T47D (cell line): ENCODE measurements at regions not wholly inside any gene's neighbourhood (a gene's known extent, or its start where the extent isn't known, plus 50 kb on each side); places are given as distances from the start of the nearest gene placed in this dataset.

ENCODE experiments used
- DNase-seq, 2 experiments: peaks; one replicate each; pipeline versions ENCODE4 v3.0.0 to v3.0.0-alpha.2; 2011 to 2012; ENCODE audit warnings: low read depth in 1 of 2, low spot score in 1 of 2
- JUND ChIP-seq: IDR thresholded peaks from 2 replicates; pipeline ENCODE4 v1.6.1; 2012; ENCODE audit warnings: low read depth
- in situ Hi-C: cut with HindIII; loops from 2 replicates; pipeline ENCODE4 v1.10.0; 2016; ENCODE audit warnings: low sequenced_read_pairs, low pct_unique_long_range_greater_than_20kb

DNA sequence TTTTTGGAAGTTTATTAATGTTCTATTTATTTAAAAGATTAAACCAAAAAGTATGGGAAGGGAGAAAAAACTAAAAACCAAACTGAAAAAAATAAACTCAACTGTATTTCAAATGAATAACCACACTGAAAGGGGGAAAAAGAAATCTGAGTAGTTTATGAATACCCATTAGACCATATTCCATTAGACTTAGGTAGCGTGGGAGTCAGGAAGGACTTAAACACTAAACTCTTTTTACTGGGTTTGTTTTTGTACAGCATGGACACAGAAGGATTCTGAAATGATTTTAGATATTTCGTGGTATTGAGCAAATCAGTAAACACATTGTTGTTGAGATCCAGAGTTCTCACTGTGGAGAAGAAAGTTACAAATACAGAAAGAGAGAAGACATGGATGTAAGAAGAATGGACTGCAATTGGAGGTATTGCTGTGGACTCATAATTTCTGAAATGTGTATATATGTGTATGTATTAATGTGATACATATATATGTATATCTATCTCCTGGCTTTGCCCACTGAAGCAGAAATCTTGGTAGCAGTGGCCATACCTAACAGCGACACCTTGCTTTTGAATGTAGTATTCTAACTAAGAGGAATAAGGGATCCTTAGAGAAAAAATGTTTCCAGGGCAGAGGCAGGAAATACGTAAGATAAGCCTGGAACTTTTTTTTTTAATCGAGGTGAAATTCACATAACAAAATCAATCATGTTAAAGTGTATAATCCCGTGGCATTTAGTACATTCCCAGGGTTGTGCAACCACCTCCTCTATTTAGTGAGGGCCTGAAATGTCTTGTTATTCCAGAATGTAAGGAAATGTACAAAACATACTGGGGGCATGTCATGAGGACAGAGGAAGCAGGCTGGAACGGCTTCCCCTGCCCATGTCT, 228.8 kb downstream of the SMARCA2 start:
- DNase-seq, result no peak
- in situ Hi-C loops, result no loop called here
- no peak for TF ChIP-seq JUND

DNA sequence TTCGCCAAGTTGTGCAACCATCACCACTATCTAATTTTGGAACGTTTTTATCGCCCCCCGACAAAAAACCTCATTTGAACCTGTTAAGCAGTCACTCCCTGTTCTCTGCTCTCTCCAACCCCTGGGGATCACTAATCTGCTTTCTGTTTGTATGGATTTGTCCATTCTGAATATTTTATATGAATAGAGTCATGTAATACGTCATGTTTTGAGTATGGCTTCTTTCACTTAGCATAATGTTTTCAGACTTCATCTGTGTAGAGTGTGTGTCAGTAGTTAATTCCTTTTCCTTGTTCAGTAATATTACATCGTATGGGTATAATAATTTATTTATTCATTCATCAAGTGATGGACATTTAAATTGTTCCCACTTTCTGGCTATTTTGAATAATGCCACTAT, 232.2 kb downstream of the SMARCA2 start:
- no peak for TF ChIP-seq JUND
- DNase-seq, result no peak
- in situ Hi-C loops, result no loop called here

DNA sequence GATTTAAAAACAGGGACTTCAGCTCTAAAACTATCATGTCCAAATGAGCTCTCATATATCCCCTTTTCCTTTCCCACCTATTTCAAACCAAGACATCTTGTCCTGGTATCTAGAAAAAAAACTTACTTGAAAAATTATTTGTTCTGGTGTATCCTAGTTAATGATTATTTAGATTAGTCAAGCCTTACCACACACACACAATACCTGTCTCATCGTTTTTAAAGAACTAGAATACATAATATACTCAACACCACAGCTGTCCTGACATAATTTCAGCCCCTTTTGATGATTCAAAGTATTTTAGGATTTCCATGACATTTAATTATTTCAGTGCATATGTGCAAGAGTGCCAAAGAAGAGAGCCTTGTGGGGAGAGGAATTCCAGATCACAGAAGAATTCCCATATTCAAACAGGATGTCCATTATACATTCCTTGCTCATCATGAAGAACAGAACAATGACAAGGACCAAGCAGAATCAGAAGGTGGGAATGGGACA, 233.7 kb downstream of the SMARCA2 start:
- in situ Hi-C loops, result no loop called here
- no peak for DNase-seq
- TF ChIP-seq JUND, result no peak

DNA sequence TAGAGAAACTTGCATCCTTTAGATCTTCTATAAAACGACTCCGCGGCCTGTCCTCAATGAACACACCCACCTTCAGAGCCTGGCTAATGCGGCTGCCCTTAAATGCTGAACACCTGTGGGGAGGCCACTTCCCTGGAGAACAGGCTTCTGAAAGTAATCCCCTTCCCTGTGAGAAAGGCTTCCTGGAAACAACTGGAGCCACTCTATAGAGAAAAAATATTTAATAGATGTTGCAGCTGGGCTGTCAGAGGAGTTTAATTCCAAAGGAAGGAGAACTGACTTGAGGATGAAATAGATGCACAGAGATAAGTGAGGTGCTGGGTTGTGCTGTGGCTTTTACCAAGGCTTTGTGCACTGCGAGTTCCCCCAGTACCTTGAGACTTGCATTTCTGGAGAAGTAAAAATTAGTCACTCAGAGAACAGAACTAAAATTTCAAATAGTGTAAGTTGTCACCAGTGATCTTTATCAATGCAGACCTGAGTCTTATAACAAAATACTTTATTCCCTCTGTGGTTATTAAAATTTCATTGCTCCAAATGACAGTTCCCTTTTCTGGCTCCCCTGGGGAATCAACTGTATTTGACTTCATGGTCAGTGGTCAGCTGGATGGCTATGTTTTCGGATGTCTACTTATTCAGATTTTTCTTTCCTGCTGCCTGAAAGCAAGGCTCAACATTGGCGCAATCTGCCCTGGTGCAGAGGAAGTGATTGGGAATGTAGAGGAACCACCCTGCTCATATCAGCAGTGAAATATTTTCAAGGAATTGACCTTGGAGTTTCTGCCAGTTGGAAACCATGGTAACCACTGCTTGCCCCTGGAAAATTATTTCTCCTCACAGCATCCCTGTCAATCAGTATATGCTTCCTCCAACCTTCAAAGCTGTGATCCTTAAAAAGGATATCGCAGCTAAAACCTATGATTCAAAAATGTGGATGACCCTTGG, 238.8 kb downstream of the SMARCA2 start:
- no peak for TF ChIP-seq JUND
- no peak for DNase-seq
- in situ Hi-C loops, result no loop called here

DNA sequence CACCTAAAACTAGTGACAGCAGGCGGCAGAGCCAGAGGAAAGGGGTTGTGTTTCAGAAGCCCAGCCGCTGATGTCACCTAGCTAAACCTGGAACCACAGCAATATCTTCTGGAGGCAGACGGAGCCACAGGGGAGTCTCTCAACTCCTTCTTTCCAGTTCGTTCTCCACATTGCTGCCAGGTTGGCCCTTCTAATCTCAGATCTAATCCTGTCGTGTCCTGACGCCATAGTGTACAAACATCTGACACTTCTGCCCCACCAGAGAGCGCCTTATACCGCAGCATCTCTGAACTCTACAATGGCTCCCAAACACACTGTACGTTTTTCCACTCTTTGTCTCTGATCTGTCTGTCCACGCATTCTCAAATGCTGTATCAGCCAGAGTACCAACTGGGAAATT, 240.0 kb downstream of the SMARCA2 start:
- peak in 1 of 2 experiments; percentile 58 for DNase-seq
- no peak for TF ChIP-seq JUND
- in situ Hi-C loops, result no loop called here

DNA sequence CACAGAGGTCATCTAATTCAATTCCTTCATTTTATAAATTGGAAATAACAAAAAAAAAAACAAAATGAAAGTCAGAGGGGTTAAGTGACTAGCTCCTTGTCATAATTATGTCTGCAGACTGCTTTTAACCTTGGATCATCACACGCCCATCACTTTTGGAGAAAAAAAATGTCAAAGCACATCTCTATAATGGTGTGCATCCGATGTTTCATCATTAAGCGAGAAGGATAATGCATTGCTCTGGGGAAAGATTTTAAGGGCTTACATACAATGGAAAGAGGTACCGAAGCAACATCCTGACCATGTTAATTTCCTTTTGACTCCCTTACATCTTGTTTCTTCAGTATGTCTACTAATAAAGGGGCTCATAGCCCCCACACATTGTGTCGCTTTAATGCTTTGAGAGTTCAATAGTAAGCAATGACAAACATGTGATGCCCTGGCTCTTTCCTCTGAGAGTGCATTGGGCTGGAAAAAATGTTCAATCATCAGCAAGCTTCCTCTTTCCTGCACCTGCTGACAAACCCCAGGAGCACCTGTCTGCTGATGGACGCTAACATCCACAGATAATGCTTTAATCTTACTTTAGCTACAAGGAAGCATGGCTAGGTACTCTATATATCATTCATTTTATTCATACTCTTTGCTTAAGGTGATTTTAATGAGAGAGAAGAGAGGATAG, 242.2 kb downstream of the SMARCA2 start:
- DNase-seq, result no peak
- in situ Hi-C loops, result no loop called here
- TF ChIP-seq JUND, result no peak

DNA sequence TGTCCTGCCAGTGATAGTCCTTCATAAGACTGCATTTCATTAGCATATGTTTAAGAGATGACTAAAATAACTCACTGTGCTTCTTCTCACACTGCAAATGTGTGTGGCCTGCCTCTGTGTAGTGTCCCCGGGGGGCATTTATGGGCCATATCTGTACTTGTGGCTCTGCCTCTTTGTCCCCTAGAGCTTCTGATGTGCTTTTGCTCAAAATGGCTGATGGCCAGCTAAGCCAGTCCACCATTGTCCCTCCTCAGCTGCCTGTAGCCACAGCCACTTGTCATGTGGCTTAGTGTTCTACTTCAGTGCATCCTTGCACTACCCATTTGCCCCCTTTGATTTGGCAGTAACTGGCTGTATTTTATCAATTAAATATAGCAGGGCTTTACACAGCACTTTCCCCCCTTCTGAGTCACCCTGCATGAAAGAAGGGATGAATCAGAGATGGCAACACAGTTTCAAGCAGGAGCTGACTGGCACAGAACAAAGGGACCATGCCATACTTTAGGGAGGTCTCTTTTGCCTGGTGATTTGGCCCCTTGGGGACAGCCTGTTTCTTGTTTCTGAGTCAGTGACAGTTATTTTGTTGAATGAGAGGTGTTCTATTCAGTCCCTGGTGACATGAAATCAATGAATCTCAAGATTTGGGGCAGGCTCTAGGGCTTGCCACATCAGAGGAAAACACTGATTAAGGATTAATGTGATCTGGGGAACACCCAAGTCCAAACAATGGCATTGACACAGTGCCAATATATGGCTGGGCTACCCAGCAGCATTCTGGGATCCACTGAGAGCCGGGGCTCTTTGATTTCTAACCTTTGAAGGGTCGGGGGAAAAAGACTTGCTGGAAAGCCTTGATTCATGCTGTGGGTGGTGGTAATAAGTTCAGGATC, 245.5 kb downstream of the SMARCA2 start:
- no peak for DNase-seq
- in situ Hi-C loops, result no loop called here
- TF ChIP-seq JUND, result no peak

DNA sequence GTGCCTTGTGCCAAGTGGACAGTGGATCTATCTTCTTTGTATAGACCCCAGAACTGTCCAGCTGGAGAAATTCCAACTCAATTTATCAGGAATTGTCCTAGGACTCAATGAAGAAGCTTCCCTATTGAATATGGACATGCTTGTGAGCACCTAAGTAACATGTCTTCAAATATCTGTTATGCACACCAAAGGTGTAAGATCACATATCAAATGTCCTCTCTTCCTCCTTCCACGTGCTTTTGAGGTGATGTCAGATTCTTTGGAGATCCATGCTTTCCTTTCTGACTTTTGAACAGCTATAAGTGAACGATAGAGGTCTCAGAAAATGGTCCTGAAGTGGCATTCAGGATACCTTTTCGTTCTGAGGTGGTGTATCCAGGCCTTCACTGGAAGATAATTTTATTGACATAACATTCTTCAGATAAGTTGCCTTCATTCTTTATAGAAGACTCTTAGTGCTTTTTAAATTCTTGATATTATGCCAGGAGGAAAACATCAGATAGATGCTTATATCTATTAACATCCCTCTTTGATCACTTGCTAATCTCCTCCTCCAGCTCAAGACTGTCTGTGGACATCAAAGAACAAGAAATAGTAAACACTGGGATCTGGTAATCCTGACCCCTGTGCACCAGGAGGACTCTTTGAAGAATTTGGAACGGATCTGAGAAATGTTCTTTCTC, 246.4 kb downstream of the SMARCA2 start:
- no peak for DNase-seq
- in situ Hi-C loops, result no loop called here
- TF ChIP-seq JUND, result no peak

DNA sequence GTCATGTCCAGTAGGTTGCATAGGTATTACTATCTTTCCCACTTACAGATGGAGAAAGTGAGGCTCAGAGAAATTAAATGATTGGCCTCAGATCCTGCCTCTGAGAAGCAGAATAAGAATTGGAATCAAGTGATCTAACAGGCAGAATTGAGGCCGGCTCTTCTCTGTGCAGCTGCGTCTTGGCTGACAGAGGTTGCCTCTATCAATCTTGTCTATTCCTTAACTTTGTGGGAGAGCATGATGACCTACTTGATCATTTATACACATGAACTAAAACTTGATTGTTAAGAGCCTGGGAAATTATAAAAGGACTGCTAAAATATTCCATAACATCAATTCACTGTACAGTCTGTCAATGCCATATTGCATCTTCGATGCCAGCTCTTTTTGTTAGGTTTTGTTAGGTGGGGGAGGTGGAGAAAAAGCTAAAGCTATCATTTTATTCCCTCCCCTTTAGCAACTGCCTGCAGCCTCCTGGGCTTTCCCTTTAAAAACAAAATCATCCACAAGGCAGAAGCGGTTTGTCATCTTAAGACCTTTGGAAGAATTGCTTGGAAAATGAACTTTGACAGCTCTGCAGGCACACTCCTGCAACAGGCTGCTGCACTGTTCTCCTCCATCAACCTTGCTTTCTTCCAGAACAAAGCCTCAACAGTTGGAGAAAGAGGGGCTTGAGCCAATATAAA, 247.4 kb downstream of the SMARCA2 start:
- no peak for DNase-seq
- no peak for TF ChIP-seq JUND
- in situ Hi-C loops, result no loop called here

DNA sequence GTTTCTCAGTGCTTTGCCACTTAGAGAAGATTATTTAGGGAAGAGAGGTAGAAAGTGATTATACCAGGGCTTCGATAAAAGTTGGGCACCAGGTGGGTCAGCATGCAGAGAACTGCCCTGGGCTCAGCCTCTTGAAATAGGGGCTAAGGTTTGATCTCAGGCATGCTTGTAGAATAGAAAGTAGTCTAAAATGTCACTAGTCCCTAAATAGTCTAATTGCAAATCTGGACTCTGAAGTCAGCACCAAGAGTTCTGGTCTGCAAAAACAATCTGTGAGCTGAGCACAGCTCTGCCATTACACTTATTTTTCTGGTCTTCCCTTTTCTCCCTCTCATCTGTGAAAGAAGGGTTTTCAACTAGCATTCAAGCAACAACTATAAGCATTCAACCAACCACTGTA, 248.0 kb downstream of the SMARCA2 start:
- no peak for TF ChIP-seq JUND
- in situ Hi-C loops, result no loop called here
- no peak for DNase-seq
